ENCODE measurements at regions not wholly inside any gene's neighbourhood (a gene's known extent, or its start where the extent isn't known, plus 50 kb on each side); places are given as distances from the start of the nearest gene placed in this dataset.
"Not testable (repeated sequence)": the region's sequence is repeated elsewhere in the genome, so short reads cannot be mapped to it uniquely, and the experiment has no call there.

DNA sequence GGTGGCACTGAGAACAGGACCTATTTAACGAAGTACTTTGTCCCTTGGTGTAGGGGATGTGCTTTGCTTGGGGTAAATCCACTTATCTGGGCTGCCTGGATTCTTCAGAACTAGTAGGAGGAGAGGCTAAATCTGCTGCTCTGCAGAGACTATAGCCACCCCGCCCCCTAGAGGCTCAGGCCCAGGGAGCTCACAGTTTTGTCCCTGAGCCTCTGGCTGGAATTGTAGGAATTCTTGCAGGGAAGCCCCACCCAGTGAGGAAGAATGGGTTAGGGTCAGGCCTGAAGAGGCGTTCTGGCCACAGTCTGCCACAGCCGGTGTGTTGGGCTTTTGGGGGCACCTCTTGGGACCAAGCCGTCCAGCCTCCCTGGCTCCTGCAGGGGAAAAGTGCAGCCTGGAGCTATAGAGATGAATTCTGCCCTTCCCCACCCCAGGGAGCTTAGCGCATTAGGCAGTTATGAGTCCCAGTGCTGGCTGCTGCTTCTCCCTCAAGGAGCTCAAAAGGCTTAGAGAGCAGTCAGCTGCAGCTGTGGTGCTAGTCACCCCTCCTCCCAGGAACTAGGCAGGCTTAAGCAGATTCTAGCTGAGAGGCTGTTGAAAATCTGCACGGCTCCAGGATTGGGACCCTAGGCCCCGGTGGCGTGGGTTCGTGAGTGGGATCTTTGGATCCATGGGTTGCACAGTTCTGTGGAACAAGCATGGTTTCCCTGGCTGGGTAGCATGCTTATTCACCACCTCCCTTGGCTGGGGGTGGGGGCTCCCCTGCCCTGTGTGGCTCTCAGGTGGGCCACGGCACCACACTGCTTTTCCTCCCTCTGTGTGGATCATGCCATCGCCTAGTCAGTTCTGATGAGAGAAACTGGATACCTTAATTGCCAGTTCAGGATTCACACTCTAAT is 237.4 kb upstream of the TOM1L1 start:
- no peak for DNase-seq (ENCODE audit: low read depth in 4 of 4, low spot score in 3 of 4)

DNA sequence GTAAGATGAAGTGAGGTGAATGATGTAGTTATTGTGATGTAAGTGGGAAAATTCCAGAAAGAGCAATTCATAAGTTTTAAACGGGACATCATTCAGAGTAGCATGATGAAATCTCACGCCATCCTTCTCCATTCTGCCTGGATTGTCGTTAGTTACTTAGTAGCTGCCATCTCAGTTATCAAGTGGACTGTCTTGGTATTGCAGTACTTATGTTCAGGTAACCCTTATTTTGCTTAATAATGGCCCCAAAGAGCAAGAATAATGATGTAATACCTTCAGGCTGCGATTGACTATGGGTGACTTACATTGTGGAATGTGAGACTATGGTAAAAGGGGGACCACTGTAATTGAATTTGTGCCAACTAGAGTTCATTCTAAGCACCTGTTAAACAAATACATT is 234.1 kb upstream of the TOM1L1 start:
- no peak for DNase-seq (ENCODE audit: low read depth in 4 of 4, low spot score in 3 of 4)

DNA sequence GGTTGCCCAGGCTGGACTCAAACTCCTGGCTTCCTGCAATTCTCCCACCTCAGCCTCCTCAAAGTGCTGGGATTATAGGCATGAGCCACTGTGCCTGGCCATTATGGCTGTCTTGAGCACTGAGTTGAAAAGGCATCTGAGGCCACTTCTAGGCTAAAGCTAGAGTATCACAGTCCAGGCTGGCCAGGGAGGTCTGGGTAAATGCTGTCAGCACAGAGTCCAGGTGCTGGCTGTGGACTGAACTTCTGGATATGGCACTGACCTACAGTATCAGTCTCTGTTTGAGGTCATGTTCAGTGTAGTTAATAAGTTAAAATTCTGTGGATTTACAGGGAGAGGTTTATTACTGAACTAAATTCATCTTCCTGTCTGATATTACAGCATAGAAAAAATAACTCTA is 222.5 kb upstream of the TOM1L1 start:
- no peak for DNase-seq (ENCODE audit: low read depth in 4 of 4, low spot score in 3 of 4)

DNA sequence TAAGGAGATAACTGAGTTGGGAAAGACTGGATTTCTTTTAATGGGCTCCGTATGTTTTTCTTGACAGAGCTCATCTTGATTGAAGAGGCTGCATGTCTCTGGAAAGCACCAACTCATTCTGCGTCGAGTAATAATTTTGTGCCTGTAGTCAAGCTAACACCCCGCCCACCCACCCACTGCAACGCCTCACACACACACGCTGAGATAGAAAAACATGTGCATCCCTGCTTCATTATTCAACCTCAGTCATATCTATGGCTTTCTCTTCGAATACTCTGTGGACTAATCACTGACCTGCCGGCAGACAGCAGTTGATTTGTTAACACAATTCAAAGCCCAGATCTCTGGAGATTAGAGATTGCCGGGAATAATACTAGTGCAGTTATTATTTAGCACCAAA is 220.2 kb upstream of the TOM1L1 start:
- DNase-seq (ENCODE audit: low read depth in 4 of 4, low spot score in 3 of 4): no peak

DNA sequence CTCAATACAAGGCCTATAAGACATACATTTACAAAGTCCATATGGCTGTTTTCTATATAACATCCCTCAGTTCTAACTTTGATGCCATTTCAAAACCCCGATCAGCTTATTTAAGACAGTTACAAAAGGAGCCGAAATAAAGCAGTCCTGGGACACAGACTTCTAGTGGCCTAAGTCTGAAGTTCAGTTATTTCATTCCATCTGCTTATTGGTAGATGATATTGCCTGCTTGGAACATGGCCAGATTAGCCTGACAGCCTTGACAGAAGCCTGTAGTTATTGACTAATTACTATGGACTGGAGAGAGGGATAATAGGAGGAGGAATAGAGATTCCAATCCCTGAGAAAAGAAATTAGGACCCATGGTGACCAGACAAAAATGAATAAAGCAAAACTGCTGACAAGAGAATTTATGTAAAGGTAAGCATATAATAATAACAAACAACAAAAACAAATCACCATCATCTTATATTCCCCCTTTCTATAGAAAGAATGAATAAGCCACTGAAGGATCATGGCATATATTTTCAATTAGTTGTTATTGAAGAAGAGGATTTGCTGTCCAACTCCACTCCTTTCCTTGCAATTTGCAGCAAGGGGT is 206.3 kb upstream of the TOM1L1 start:
- no peak for DNase-seq (ENCODE audit: low read depth in 4 of 4, low spot score in 3 of 4)

DNA sequence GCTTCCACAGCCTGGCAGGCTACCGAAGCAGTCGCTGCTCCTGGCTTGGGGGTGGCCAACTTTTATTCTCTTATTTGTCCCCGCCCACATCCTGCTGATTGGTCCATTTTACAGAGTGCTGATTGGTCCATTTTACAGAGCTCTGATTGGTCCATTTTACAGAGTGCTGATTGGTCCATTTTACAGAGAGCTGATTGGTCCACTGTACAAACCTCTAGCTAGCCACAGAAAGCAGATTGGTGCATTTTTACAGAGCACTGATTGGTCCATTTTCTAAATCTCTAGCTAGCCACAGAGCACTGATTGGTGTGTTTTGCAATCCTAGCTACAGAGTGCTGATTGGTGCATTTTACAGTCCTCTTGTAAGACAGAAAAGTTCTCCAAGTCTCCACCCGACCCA is 187.9 kb upstream of the TOM1L1 start:
- not testable (repeated sequence) for DNase-seq (ENCODE audit: low read depth in 4 of 4, low spot score in 3 of 4)

DNA sequence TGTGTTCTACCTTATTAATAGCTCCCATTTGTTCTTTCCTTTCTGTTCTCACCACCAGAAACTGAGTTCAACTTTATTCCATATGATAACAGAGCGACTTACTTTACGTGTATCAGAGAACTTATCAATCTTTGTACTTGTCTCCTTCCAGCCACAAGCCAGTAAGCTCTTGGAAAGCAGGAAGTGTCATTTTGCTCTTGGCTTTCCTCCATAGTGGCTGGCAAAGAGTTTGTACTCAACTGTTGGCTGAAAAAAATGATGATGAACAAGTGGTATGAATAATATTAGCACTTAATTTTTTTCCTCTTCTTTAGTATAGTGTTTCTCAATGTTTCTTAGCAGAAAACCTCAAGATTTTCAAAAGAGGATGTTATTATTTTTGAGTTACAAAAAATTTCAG is 182.4 kb upstream of the TOM1L1 start:
- no peak for DNase-seq (ENCODE audit: low read depth in 4 of 4, low spot score in 3 of 4)

DNA sequence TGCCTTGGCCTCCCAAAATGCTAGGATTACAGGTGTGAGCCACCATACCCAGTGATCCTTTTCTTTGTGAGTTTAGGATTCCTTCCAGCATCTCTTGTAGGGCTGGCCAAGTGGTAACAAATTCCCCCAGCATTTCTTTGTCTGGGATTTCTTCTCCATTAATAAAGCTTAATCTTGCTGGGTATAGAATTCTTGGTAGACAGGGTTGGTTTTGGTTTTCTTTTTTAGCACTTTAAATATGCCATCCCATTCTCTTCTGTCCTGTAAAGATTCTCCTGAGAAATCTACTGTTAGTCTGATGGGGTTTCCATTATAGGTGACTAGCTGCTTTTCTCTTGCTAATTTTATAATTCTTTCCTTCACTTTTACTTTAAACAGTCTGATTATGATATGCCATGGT is 173.0 kb upstream of the TOM1L1 start:
- no peak for DNase-seq (ENCODE audit: low read depth in 4 of 4, low spot score in 3 of 4)

DNA sequence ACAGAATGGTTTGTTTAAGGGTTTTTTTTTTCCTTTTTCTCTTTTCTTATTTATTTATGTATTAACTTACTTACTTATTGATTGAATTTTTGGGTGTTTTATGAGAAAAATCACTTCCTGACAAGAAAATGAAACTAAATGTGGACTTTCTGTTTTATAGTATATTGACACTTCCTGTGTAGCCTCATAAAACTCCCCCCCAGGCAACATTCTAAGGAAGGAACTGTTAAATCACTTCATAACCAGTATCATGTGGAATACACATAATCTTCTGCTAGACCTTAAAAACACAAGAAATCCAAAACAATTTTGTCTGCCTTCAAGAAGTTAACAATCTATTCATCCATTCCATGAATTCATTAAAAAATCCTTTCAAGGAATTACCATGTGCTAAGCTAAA is 164.1 kb upstream of the TOM1L1 start:
- no peak for DNase-seq (ENCODE audit: low read depth in 4 of 4, low spot score in 3 of 4)

DNA sequence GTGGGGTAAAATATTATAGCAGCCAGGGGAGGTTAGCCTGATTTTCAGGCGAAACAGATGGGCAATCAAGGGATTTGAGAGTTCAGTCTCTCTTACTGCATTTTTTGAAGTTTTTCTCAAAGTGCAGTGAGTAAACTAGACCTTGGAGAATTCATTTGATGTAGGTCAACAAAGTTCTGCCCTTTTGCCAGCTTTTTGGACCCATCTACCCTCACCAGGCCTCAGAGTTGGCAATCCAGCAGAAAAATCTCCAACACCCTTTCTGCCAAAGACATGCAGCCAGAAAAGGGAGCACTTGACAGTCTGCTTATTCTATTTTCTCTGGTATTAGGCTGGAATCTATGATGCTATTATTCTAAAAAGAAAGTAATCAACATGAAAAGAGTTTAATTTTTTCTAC is 162.2 kb upstream of the TOM1L1 start:
- DNase-seq (ENCODE audit: low read depth in 4 of 4, low spot score in 3 of 4): no peak

DNA sequence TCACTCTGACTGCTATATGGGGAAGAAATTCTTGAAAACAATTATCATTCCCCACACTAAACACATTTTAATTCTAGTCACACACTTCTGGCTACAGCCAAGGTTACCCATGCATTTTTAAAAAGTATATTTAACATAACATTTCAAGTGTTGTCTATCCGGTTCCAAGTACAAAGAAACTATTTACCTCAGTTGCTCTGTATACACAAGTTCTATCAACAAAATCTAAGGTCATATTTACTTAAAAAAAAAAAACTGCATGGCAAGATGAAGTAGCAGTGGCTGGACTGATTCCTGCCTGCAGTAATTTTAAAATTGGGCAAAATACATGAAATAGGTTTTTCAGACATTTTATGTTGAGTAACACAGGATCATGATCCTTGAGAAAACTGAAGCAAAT is 155.9 kb upstream of the TOM1L1 start:
- no peak for DNase-seq (ENCODE audit: low read depth in 4 of 4, low spot score in 3 of 4)

DNA sequence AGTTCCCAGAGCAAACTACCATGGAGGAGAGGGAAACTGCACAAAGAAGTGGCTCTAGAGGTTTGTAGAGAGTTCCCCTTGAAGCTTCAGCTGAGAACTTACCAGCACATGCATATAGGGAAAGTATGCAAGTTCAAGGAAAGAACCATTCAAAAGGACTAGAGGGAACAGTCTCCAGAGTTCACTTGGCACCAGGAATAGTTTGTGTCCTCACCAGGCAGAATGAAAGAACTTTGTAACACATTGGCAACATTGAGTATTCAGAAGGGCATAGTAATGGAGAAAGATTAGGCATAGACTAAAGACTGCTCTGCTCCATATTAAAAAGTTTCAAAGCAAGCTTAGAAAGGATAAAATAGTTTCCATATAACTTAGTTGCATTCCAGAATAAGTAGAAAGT is 155.4 kb upstream of the TOM1L1 start:
- DNase-seq (ENCODE audit: low read depth in 4 of 4, low spot score in 3 of 4): no peak

DNA sequence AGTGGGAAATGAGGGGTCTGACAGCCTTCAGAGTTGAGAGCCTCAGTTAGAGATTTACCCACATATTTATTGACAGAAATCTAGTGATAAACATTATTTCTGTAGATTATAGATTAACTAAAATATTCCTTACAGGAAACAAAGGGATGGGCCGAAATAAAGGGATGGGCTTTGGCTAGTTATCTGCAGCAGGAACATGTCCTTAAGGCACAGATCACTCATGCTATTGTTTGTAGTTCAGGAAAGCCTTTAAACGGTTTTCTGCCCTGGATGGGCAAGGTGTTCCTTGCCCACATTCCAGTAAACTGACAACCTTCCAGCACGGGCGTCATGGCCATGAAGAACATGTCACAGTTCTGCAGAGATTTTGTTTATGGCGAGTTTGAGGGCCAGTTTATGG is 154.8 kb upstream of the TOM1L1 start:
- DNase-seq (ENCODE audit: low read depth in 4 of 4, low spot score in 3 of 4): no peak

DNA sequence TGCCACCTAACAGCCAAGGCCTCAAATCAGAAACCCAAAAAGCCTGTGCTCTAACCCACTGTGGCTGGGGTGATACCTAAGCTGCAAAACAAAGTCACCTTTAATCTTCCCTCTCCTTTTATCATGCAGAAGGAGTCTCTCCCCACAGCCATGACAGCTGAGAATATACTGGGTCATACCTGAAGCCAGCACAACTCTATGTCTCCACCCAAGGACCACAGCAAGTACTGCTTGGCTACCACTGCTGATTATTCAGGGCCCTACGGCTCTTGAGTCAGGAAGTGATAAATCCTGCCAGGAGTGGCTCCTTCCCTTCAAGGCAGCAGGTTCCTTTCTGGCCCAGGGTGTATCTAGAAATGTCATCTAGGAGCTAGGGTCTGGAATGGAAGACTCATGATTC is 151.5 kb upstream of the TOM1L1 start:
- no peak for DNase-seq (ENCODE audit: low read depth in 4 of 4, low spot score in 3 of 4)

DNA sequence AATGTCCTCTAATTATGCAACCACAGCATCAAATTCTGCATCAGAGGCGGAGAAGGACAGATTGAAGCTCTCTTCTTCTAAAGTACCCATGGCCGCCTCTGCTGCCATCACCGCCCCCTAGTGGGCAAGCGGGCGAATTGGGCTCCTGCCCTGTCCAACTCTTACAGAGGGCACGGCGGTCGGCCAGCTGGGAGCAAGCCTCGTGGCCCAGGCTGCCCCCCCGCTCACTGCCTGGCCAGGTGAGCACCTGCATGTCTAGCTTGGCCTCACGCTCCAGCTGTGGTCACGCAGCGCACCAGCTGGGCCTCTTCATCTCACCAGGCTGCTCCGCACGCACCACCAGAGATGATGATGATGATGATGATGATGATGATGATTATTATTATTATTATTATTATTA is 146.1 kb upstream of the TOM1L1 start:
- no peak for DNase-seq (ENCODE audit: low read depth in 4 of 4, low spot score in 3 of 4)

DNA sequence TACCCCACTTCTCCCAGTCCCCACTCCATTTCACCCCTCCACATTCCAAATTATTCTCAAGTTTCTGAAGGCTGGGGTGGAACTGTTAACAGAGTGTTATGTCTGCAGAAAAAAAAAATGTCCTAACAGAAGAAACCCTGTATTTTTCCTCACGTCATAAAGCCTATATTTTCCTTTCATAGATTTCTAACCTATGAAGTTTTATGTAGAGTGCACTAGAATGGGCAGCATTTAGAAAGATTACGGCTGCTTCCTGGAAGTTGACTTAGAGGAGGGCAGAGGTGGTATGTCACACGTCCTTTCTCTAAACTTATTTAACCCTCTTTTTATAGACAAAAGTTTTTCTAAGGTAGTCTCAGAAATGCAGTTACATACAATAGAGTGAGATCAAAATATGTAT is 139.8 kb upstream of the TOM1L1 start:
- DNase-seq (ENCODE audit: low read depth in 4 of 4, low spot score in 3 of 4): no peak

DNA sequence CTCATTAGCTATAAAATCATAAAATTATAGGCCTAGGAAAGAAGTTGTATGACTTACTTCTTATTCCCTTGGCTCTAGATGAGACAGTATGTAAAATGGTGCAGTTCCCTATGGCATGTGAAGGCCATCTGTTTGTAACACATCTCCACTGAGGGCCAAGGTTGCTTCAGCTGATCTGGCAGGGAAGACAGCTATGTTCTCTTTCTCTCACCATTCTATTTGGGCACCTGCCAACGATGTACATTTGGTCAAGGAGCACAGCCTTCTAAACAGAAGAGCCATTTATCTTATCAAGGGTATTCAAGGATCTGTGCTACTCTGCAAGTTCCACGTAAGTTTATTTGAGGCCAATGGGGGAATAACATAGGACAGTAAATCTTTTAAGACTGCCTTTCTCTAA is 129.8 kb upstream of the TOM1L1 start:
- DNase-seq (ENCODE audit: low read depth in 4 of 4, low spot score in 3 of 4): no peak

DNA sequence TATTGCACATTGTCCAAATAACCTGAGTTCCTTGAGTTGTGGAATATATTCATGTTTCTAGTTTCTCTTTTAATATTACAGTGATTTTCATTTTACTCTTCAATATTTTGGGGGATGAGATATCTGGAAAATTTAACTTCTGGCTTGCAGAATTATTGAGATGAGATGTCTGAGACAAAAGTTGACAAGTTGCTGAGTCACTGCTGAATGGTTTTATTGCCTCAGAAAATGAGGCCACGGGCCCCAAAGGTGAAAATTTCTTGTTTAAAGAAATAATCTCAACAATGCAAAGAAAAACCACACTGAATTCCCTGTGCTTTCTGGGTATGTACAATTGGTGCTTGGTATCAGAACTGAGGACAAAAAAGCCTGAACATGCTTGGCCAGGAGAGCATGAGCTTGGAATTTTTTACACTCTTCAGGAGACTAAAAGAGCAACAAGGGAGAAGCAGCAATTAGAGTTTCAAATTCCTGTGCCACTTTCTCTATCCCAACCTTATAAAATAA is 129.2 kb upstream of the TOM1L1 start:
- DNase-seq (ENCODE audit: low read depth in 4 of 4, low spot score in 3 of 4): no peak

DNA sequence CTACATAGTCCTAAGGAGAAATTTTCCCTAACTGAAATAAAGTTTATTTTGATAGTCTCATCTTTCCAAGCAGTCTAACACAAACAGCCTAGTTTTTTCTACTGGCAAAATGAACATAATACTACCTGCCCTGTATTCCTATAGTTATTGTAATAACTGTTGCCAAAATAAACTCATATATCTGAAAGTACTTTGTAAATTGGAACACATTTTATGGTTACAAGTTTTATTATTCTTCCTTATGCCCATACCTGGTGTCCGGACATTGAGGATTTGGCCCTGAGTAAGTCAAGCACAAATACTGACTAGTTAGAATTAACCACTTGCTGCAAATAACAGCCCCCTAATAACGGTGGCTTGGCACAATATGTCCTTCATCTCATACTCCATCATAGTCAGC is 120.4 kb upstream of the TOM1L1 start:
- DNase-seq (ENCODE audit: low read depth in 4 of 4, low spot score in 3 of 4): no peak

DNA sequence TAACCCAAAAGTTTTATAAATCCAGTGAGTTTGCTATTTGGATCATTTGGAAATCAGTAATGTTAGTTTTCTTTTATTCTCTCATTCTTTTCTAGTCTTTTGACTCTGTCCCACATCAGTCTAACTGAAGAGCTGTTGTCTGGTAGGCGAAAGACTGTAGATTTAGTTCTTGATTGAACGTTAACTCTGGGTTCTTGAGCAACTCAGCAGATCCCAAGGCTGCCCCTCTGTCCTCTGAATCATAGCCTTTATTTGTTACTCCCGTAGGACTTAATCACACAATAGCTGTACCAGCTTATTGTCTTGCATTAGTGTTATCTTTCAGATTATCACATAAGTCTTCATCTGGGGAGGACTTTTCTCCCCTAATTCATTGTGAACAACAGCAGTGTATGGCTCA is 119.3 kb upstream of the TOM1L1 start:
- no peak for DNase-seq (ENCODE audit: low read depth in 4 of 4, low spot score in 3 of 4)

DNA sequence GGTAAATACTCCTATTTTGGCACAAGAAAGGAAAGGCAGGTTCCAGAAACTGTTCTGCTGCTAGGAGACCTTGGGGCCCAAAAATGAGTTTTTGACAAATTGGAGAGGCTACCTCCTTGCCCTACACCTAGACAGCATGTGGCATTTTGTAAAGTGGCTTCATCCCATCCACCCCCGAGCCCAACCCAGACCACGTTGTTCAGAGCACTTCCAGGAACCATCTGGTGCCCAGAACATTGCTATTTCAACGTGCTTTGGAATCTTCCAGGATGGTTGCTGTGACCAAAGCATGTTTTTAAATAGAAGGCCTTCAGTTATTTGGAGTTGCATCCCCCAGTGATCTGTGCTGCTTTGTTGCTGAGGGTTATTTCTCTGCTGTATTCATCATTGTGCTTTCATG is 116.3 kb upstream of the TOM1L1 start:
- DNase-seq (ENCODE audit: low read depth in 4 of 4, low spot score in 3 of 4): no peak

DNA sequence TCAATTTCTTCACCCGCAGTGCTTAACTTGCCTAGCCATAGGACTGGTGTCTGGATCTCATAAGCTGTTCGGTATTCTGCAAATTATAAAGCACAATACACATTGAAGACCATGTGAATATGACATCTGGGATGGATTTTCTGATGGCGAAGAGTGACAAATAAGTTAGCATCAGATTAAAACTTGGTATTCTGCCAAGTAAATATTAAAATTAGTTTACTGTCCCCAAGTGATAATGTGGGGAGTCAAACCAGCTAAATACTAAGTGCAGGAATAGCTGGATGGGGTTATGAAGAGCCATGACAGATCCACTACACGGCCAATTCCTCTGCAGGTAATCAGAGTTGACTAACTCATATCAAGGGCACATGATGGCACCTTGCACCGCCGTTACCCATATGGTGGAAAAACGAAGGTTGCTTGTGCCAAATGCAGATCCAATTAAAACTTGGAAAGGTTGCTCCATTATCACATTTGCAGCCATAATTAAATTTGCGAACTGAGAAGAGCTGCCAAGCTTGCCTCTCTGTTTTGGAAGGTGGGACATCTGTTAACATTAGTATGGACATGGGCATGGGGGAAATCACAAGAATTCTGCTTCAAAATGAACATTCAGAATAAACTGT is 114.9 kb upstream of the TOM1L1 start:
- no peak for DNase-seq (ENCODE audit: low read depth in 4 of 4, low spot score in 3 of 4)
